ENCODE measurements at regions not wholly inside any gene's neighbourhood (a gene's known extent, or its start where the extent isn't known, plus 50 kb on each side); places are given as distances from the start of the nearest gene placed in this dataset.

- Histone ChIP-seq H3K36me3 (ENCODE audit: control insufficient read depth in 2 of 3, insufficient read depth in 3 of 3, low read length in 3 of 3) (no peaks in the 10 kb centered on the region), H3K27ac (ENCODE audit: low read depth, low read length) (no peak overlapping the region), H3K27me3 (ENCODE audit: control insufficient read depth in 2 of 2, insufficient read depth in 2 of 2, low read length in 2 of 2) (no peaks in the 10 kb centered on the region), H3K4me3 (ENCODE audit: low read length) (no peak overlapping the region), H3K4me1 (ENCODE audit: control insufficient read depth in 2 of 2, insufficient read depth in 2 of 2, low read length in 2 of 2) (no peaks in the 10 kb centered on the region), H3K9me3 (ENCODE audit: control insufficient read depth in 2 of 3, low read length in 3 of 3) (no peaks in the 10 kb centered on the region)
- DNase-seq (no peak), ATAC-seq (no peak)
- H3K27ac Mint-ChIP-seq = no peak overlapping the region
- intact Hi-C loops (cut with micrococcal nuclease) = no loop called here
- peaks cover 0 to 11% (median 1%) of the 10 kb centered on the region in 11 donors for H3K9me3 Mint-ChIP-seq
- H3K27me3 Mint-ChIP-seq = peaks cover 0 to 5% (median 0%) of the 10 kb centered on the region in 5 donors
- ChIA-PET POLR2A (no interaction called here), CTCF (no interaction called here)
- no peaks in the 10 kb centered on the region for H3K4me1 Mint-ChIP-seq
- no peak overlapping the region for H3K4me3 Mint-ChIP-seq
- no peaks in the 10 kb centered on the region for H3K36me3 Mint-ChIP-seq
Measured at GRCh38 chr15:47358876-47359275, 358.4 kb upstream of the SEMA6D start.

- no peaks in the 10 kb centered on the region for H3K4me1 ChIP-seq (ENCODE audit: control insufficient read depth in 2 of 2, insufficient read depth in 2 of 2, low read length in 2 of 2)
- H3K9me3 ChIP-seq (ENCODE audit: control insufficient read depth in 2 of 3, low read length in 3 of 3) = no peaks in the 10 kb centered on the region
- H3K27me3 Mint-ChIP-seq = no peaks in the 10 kb centered on the region
- no peaks in the 10 kb centered on the region for H3K36me3 Mint-ChIP-seq
- H3K36me3 ChIP-seq (ENCODE audit: control insufficient read depth in 2 of 3, insufficient read depth in 3 of 3, low read length in 3 of 3) = no peaks in the 10 kb centered on the region
- ATAC-seq (no peak), DNase-seq (no peak)
- no peak overlapping the region for H3K4me3 Mint-ChIP-seq
- intact Hi-C loops (cut with micrococcal nuclease) = no loop called here
- no peaks in the 10 kb centered on the region for H3K27me3 ChIP-seq (ENCODE audit: control insufficient read depth in 2 of 2, insufficient read depth in 2 of 2, low read length in 2 of 2)
- H3K4me1 Mint-ChIP-seq = no peaks in the 10 kb centered on the region
- peaks cover 0 to 7% (median 1%) of the 10 kb centered on the region in 11 donors for H3K9me3 Mint-ChIP-seq
- H3K27ac Mint-ChIP-seq = no peak overlapping the region
- no peak overlapping the region for H3K27ac ChIP-seq (ENCODE audit: low read depth, low read length)
- POLR2A ChIA-PET = no interaction called here
- CTCF ChIA-PET = no interaction called here
- H3K4me3 ChIP-seq (ENCODE audit: low read length) = no peak overlapping the region
Measured at GRCh38 chr15:47360305-47360704, 357.0 kb upstream of the SEMA6D start.

GRCh38 chr15:47362118-47362905, 355.0 kb upstream of the SEMA6D start:
- CTCF ChIA-PET = no interaction called here
- no peaks in the 10 kb centered on the region for H3K36me3 Mint-ChIP-seq
- no peak overlapping the region for H3K27ac ChIP-seq (ENCODE audit: low read depth, low read length)

DNA sequence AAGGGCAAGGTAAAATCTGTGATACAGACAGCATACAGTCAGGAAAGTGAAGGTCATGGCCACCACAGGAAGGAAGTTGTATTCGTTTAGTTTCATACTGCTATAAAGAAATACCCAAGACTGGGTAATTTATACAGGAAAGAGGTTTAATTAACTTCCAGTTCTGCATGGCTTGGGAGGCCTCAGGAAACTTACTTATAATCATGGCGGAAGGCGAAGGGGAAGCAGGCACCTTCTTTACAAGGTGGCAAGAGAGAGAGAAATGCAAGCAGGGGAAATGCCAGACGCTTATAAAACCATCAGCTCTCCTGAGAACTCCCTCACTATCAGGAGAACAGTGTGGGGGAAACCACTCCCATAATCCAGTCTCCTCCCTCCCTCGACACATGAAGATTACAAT, 353.7 kb upstream of the SEMA6D start:
- H3K27ac ChIP-seq (ENCODE audit: low read depth, low read length) = no peak overlapping the region
- H3K4me3 ChIP-seq (ENCODE audit: low read length) = no peak overlapping the region
- intact Hi-C loops (cut with micrococcal nuclease) = no loop called here
- Mint-ChIP-seq H3K27ac (no peak overlapping the region), H3K27me3 (no peaks in the 10 kb centered on the region), H3K4me1 (no peaks in the 10 kb centered on the region), H3K4me3 (no peak overlapping the region), H3K36me3 (no peaks in the 10 kb centered on the region), H3K9me3 (peaks cover 0 to 8% (median 1%) of the 10 kb centered on the region in 11 donors)
- no peak for DNase-seq
- ChIA-PET CTCF (no interaction called here), POLR2A (no interaction called here)
- no peaks in the 10 kb centered on the region for H3K4me1 ChIP-seq (ENCODE audit: control insufficient read depth in 2 of 2, insufficient read depth in 2 of 2, low read length in 2 of 2)
- ATAC-seq = no peak
- H3K27me3 ChIP-seq (ENCODE audit: control insufficient read depth in 2 of 2, insufficient read depth in 2 of 2, low read length in 2 of 2) = no peaks in the 10 kb centered on the region
- no peaks in the 10 kb centered on the region for H3K36me3 ChIP-seq (ENCODE audit: control insufficient read depth in 2 of 3, insufficient read depth in 3 of 3, low read length in 3 of 3)
- no peaks in the 10 kb centered on the region for H3K9me3 ChIP-seq (ENCODE audit: control insufficient read depth in 2 of 3, low read length in 3 of 3)

More at GRCh38 chr15:47362118-47362905, 355.0 kb upstream of the SEMA6D start:
- Histone ChIP-seq H3K27me3 (ENCODE audit: control insufficient read depth in 2 of 2, insufficient read depth in 2 of 2, low read length in 2 of 2) (no peaks in the 10 kb centered on the region), H3K4me3 (ENCODE audit: low read length) (no peak overlapping the region), H3K4me1 (ENCODE audit: control insufficient read depth in 2 of 2, insufficient read depth in 2 of 2, low read length in 2 of 2) (no peaks in the 10 kb centered on the region), H3K36me3 (ENCODE audit: control insufficient read depth in 2 of 3, insufficient read depth in 3 of 3, low read length in 3 of 3) (no peaks in the 10 kb centered on the region), H3K9me3 (ENCODE audit: control insufficient read depth in 2 of 3, low read length in 3 of 3) (no peaks in the 10 kb centered on the region)
- no peak for ATAC-seq
- Mint-ChIP-seq H3K9me3 (peaks cover 0 to 8% (median 1%) of the 10 kb centered on the region in 11 donors), H3K4me1 (no peaks in the 10 kb centered on the region), H3K27me3 (no peaks in the 10 kb centered on the region), H3K27ac (no peak overlapping the region), H3K4me3 (no peak overlapping the region)
- DNase-seq = no peak
- intact Hi-C loops (cut with micrococcal nuclease) = no loop called here
- POLR2A ChIA-PET = no interaction called here

GRCh38 chr15:47364230-47365141, 352.8 kb upstream of the SEMA6D start:
- peaks cover 0 to 8% (median 3%) of the 10 kb centered on the region in 11 donors for H3K9me3 Mint-ChIP-seq
- no peak overlapping the region for H3K27ac Mint-ChIP-seq
- Histone ChIP-seq H3K4me3 (ENCODE audit: low read length) (no peak overlapping the region), H3K9me3 (ENCODE audit: control insufficient read depth in 2 of 3, low read length in 3 of 3) (no peaks in the 10 kb centered on the region), H3K27me3 (ENCODE audit: control insufficient read depth in 2 of 2, insufficient read depth in 2 of 2, low read length in 2 of 2) (no peaks in the 10 kb centered on the region), H3K27ac (ENCODE audit: low read depth, low read length) (no peak overlapping the region), H3K36me3 (ENCODE audit: control insufficient read depth in 2 of 3, insufficient read depth in 3 of 3, low read length in 3 of 3) (no peaks in the 10 kb centered on the region), H3K4me1 (ENCODE audit: control insufficient read depth in 2 of 2, insufficient read depth in 2 of 2, low read length in 2 of 2) (no peaks in the 10 kb centered on the region)
- POLR2A ChIA-PET = no interaction called here
- H3K4me1 Mint-ChIP-seq = no peaks in the 10 kb centered on the region
- CTCF ChIA-PET = no interaction called here
- ATAC-seq = no peak
- no peak for DNase-seq
- H3K27me3 Mint-ChIP-seq = no peaks in the 10 kb centered on the region
- no peaks in the 10 kb centered on the region for H3K36me3 Mint-ChIP-seq
- intact Hi-C loops (cut with micrococcal nuclease) = no loop called here
- no peak overlapping the region for H3K4me3 Mint-ChIP-seq

- POLR2A ChIA-PET = no interaction called here
- no peak for ATAC-seq
- no peaks in the 10 kb centered on the region for H3K9me3 ChIP-seq (ENCODE audit: control insufficient read depth in 2 of 3, low read length in 3 of 3)
- CTCF ChIA-PET = interaction anchor here (0.6 kb wide), 1 partner anchor 77 kb away, joined by 3 read pairs; no protein-coding TSS in a partner anchor
- H3K27me3 Mint-ChIP-seq = no peaks in the 10 kb centered on the region
- H3K4me1 ChIP-seq (ENCODE audit: control insufficient read depth in 2 of 2, insufficient read depth in 2 of 2, low read length in 2 of 2) = no peaks in the 10 kb centered on the region
- H3K36me3 Mint-ChIP-seq = no peaks in the 10 kb centered on the region
- no peak overlapping the region for H3K4me3 ChIP-seq (ENCODE audit: low read length)
- no peaks in the 10 kb centered on the region for H3K36me3 ChIP-seq (ENCODE audit: control insufficient read depth in 2 of 3, insufficient read depth in 3 of 3, low read length in 3 of 3)
- no peak for DNase-seq
- H3K27ac Mint-ChIP-seq = no peak overlapping the region
- intact Hi-C loops (cut with micrococcal nuclease) = no loop called here
- no peak overlapping the region for H3K4me3 Mint-ChIP-seq
- H3K27me3 ChIP-seq (ENCODE audit: control insufficient read depth in 2 of 2, insufficient read depth in 2 of 2, low read length in 2 of 2) = no peaks in the 10 kb centered on the region
- peaks cover 0 to 8% (median 3%) of the 10 kb centered on the region in 11 donors for H3K9me3 Mint-ChIP-seq
- no peak overlapping the region for H3K27ac ChIP-seq (ENCODE audit: low read depth, low read length)
- H3K4me1 Mint-ChIP-seq = no peaks in the 10 kb centered on the region
Measured at GRCh38 chr15:47366884-47367283, 350.4 kb upstream of the SEMA6D start.

Measured in naive thymus-derived CD4-positive, alpha-beta T cell (primary cell).